GM19452 (cell line): ENCODE measurements at regions not wholly inside any gene's neighbourhood (a gene's known extent, or its start where the extent isn't known, plus 50 kb on each side); places are given as distances from the start of the nearest gene placed in this dataset.
"Not testable (repeated sequence)": the region's sequence is repeated elsewhere in the genome, so short reads cannot be mapped to it uniquely, and the experiment has no call there.

Source experiments
- ATAC-seq: cut with Tn5 transposase; IDR thresholded peaks from one replicate; pipeline ENCODE4 v1.9.1; 2021; ENCODE audit not compliant: unreplicated experiment

DNA sequence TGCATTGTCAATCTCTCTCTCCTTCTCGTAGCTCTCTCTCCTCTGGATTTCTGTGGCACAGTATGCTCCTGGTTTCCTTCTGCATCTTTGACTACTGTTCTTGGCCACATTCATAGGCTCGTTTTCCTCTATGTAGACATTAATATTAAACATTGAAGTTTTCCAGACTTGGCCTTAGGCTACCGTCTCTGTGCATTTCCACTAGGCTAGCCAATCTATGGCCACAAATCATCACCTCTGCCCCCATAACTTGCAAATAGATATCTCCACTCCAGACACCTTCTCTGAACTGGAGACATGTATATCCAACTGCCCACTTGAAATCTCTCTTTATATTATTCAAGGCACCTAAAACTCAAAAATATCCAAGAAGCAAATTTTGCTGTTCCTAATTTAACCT lies 768.5 kb downstream of the TSN start:
- no peak for ATAC-seq

DNA sequence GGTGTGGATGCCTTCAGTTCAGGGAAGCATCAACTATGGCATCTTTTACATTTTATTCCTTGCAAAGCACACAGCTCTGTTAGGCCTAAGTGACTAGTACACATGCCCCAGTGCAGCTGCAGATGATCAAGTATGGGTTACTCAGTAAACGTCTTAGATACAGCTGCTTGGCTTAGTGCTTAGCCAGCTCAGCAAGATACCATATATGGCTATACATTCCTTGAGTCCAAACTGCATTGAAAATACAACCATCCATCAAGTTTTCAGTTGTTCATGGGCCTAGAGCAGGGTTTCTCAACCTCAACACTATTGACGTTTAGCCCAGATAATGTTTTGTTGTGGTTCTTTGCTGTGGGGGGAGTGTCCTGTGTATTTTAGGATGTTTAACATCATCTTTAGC lies 769.9 kb downstream of the TSN start:
- ATAC-seq = no peak

DNA sequence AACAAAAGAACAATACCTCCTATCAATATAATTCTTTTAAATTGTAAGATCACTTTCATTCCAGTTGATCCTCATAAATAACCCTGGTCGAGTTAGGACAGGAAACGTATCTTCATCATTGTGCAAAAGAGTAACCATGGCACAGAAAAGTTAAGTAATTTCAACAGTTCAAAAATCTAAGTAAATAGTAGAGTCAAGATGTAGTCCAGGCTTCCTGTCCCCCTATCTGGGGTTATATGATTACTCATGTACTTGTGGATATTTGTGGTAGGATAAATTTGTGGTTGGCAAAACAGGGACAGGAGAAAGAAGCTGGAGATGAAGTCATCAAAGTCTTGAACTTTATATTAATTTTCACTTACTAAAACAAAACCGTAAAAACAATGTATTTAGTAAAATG lies 772.6 kb downstream of the TSN start:
- ATAC-seq = no peak

DNA sequence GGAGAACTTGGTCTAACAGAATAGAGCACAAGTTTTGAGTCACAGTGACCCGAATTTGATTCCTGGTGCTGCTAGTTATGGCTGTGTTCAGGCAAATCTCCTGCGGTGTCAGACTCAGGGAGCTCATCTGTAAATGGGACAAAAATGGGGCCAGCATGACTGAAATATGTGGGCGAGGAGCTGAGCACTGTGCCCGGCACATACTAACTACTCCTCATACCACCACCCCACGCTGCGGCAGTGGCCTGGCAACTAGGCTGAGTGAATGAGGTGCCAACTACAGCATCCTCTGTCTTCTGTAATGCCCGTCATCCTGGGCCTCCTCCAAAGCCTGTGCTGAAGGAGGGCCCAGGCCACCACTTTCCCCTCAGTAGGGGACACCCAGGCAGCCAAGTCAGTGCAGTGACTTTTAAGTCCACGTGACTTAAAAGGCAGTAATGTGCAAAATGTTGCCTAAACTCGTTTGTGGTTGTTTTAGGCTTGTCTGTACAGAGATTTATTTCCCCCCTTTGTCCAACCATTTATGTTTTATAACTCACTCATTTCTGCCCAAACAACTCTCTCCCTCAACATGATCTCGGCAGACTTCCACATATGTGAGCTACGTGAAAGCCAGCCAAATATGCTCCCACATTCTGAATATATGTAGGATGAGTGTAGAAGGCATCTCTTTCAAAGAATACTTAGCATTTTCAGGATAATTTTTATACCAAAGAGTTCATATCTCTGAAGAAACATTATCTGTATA lies 773.7 kb downstream of the TSN start:
- ATAC-seq = no peak

DNA sequence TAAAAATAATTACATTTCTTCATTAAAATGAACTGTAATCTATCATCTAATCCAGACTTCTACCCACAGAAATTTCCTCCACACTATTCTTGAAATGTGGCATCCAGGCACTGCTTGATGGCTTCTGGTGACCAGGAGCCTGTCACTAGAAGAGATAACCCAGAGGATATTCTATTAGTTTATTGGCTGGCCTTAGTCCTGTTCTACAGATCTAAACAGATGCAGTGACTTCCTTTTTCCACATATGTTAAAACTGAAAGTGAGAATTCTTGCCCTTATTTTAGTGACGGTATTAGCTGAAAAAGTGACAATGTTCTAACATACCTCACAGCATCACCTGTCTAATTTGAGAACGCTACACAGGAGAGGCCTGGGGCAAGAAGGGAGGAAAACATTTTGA lies 775.4 kb downstream of the TSN start:
- ATAC-seq = no peak

DNA sequence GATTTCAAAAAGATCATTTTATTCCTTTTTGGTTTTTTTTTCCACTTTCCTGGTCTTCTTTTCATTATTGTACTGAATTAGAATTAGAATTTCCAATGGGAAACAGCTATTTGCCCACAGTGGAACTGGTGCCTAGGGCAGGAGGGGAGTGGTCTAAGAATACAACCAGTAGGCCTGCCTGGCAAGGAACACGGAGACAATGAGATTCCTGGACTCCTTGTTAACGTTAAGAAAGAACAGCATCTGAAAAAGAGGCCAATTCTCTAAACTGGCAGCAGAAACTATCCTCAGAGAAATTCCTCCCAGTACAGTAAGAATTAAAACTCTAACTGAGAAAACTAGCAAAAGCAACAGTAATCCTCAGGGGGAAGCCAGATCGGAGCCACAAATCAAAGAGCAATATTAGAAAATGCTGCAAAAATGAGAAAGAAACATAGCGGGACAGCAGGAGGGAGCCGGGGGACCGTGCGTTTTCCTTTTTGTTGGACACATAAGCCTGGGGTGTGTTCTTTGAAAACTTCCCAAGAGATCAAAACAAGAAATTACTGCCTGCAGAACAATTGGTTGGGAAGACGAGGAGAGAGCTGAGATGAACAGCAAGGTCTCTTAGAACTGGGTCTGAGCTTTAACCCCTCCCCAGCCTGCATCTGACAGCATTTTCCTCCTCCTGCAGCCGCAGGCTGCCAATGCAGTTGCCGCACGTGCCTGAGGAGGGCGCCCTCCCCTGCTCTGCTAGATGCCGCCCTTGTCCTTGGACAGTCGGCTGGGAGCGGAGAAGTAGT lies 776.0 kb downstream of the TSN start:
- ATAC-seq = no peak

DNA sequence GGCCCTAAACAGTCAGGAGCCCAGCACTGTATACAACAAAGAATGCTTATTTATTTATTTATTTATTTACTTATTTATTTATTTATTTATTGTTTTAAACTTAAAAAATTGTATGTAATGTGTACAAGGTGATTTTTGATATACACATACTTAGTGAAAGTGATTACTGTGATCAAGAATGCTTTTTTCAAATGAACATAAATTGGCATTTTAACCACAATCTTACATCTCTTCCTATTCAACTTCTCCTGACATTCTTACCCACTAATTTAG lies 776.6 kb downstream of the TSN start:
- ATAC-seq = no peak

DNA sequence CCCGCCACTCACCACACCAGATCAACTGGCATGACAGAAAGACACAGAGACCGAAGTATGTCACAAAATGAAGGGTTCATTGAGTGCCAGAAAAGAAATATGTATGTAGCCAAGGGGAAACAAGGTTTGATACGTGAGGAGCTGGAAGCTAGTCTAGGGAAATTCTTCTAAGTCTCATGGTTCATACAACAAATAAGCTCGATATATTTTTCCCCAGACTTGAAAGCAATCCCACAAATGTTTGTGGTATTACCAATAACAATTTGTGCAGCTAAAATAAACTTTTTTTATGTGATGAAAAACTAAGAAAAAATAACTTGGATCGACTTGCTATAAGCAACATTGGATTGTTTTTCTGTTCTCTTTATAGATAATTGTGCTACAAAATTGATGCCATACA lies 777.0 kb downstream of the TSN start:
- ATAC-seq = no peak

DNA sequence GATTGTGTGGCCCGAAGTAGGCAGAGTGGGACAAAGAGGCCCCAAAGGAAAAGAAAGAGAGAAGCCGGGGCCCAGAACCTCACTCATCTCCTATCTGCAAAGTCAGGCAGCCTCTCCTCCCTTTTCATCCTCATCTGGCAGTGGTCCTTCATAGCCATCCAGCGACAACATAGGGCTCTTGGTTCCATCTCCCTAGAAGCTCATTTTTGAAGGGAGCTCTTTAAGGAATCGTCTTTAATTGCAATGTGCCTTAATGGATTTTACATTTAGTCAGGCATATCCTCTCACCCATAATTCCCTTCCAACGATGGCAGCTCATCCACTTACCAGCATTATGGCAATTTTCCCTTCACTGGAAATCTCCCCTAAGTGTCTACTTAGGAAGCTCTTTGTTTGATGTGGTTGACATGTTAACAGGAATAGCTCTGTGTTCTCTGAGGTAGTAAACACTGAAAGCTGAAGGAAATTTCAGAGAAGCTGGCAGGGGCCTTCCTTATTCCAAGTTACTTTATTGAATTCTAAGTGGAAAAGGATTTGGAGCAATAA lies 780.6 kb downstream of the TSN start:
- ATAC-seq = no peak

DNA sequence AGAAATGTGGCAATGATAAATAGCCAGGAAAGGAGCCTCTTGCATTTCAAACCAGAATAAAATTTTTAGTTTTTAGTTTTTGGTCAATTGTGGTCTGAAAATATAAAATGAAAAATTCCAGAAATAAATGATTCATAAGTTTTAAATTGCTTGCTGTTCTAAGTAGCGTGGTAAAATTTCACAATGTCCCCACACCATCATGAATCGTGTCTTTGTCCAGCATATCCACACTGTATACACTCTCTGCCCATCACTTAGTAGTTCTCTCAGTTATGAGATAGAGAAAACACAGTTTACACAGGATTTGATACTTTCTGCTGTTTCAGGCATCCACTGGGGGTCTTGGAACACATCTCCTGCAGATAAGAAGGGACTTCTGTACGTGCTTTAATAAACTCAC lies 783.9 kb downstream of the TSN start:
- ATAC-seq = no peak

DNA sequence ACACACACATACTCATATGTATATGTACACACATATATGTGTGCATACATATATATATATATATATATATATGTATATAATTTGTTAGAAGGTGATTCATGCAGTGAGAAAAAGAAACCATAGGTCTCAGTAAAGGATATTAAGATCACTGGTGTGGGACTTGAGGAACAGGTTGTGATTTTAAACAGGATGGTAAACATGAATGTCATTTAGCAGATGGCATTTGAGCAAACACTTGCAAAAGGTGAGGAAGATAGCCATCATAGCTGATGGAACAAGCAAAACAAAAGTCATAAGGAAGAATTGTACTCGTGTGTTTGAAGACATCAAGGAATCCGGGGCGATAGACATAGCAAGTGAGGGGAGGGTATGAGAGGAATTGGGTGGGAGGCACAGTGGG lies 784.5 kb downstream of the TSN start:
- no peak for ATAC-seq

DNA sequence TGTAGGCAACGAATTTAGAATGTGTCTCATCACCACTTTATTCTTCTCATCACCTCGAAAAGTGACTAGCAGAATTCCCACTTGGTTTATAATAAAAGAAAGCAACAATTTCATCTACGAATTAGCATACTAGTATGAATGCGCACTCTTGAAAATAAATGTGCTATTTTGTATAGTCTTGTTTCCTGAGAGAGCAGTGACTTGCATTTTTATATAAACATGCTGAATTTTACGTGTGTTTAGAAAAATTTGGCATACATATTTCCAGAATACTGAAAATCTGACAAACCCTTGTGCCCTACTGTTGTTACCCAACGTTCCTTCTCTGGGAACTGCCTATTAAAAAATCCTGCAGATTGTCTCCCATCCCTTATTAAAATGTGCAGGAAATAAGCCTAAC lies 786.8 kb downstream of the TSN start:
- ATAC-seq = no peak

DNA sequence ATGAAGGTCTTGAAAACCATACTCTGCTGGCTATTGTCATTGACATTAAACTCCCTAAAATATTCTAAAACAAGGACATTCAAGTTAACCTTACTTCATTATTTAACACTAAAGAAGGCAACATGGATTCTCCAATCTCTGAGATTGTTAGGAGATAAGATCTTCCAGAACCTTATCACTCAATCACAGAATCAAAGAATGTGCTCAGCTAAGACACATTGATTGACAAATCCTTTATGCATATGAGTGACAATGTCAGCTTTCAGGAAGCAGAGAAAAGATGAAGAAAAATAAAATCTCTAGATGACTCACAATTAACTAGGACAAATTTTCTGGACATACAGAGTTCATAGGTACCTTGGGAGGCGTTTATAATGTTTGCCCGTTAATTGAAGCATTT lies 787.2 kb downstream of the TSN start:
- no peak for ATAC-seq

DNA sequence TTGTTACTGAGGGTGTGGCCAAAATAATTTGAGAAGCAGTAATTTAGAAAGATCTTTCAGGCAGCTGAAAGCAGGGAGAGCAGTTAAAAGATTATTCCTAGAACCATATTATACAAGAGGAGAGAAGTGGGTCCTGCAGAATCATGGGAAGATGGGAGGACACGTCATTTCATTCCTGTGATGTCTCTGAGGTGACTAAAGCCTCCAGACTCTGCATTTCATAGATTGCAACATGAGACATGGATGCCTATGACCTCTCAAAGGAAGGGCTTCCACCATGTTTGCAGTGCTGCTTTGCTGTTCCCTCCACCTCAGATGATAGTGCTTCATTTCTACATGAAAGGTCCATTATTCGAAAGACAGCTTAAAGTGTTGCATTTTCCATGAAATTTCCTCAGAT lies 788.4 kb downstream of the TSN start:
- no peak for ATAC-seq

DNA sequence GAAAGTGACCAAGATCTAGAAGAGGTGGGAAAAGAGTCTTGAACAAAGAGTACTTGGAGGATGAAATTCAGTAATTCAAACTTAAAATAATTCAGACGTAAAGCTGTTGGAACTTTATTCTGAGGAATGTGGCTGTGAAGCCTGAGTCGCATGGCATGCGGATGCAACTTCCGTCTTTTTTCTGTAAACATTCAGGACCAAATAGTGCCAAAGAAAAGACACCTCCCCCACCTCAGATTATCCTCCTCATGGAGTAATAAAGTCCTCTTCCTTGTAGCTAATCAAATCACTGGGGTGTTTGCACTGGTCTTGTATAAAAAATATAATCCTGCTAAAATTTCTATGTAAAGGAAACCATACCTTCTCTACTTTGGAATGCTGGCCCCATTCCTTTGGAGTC lies 790.4 kb downstream of the TSN start:
- ATAC-seq = no peak

DNA sequence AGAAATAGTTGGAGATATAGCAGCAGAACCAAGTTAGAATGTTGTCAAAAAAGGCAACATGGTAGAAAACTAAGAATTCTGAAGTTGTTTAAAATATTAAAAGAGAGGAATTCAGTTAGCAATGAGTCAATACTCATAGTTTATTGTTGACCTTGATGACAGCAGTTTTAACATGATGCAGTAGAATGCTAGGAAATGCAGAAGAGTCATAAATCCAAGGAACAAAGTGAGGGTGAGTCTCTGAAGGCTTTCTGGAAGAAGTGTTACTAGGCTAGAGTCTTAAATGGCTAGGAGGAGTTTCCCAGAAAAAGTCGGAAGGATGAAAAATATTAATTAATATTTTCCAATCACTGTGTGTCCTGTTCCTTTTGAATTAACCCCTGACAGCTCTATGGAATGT lies 807.3 kb downstream of the TSN start:
- no peak for ATAC-seq

DNA sequence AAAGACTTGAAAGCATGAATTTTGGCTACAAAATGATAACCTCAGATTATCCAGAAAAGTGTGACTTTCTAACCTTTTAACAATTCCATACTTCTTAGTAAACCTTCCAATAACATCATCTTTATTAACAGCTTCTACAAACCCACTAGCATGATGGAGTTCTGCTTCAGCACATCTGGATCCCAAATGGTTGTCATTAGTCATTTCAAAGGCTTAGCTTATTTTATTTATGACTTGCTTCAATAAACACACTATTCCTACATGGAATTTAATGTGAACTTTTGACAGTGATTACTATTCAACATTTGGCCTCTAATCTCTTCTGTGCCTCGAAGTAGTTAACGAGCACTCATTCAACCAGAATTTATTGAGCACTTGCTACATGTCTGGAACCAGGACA lies 808.3 kb downstream of the TSN start:
- ATAC-seq = no peak

DNA sequence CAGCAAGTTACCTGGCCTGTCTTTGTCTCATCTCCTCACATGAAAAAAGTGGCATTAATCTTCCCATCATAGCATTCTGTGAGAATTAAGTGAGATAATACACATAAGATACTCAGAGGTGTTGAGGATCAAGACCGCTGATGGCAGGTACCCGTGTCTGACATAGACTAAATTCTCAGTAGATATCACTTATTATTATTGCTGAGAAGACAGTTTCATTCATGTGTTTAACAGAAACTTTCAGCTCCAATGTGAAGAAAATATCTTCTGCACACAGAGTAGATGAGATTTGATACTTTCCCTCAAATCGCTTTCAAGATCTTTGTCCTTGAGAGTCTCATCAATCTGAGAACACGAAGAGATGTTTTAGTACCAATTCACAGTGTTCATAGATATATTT lies 809.4 kb downstream of the TSN start:
- ATAC-seq = no peak

DNA sequence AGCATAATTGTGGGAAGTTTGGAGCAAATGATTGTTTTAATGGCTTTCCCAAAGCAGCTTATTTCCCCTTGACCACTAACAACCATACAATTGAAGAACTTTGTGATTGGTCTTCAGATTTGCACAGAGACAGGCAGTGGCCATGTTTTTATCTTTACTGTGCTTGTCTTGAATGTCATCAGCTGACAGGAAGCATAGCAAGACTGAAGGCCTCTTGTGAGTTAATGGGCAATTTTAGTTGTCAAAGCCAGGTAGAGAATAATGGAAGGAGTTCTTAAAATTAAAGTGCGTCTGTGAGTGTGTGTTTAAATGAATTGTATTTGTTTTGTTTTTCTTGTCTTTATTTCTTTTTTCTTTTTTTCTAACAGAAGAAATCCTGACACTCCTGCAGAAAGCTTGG lies 809.9 kb downstream of the TSN start:
- ATAC-seq = no peak

DNA sequence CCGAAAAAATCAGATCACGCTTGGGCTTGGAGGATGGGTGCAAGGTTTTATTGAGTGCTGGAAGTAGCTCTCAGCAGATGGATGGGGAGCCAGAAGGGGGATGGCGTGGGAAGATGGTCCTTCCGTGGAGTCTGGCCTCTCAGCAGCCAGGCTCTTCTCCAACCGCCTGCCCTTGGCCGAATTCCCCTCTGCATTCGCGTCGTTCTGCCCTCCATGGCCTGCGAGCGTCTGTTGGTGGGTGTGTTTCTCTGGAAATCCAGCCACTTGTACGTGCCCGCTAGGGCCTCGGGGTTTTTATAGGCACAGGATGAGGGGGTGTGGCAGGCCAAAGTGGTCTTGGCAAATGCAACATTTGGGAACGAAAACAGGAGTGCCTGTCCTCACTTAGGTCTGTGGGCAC lies 815.2 kb downstream of the TSN start:
- ATAC-seq = no peak

DNA sequence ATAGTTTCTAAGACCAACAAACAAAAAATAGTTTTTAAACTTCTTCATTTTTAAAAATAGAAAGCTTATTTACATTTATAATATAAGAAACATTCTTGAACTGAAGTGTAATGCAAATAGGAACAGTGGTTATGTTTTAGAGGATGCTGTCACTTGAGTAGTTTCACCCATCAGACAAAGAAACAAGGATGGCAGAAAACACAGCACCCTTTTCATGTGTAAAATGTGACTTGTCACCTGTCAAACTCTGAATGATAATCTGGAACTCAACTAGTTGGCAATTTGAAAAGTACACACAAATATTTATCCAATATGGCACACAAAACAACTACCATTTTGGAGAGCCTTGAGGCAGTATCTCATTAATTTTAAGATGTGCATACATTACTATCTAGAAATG lies 816.0 kb downstream of the TSN start:
- not testable (repeated sequence) for ATAC-seq

DNA sequence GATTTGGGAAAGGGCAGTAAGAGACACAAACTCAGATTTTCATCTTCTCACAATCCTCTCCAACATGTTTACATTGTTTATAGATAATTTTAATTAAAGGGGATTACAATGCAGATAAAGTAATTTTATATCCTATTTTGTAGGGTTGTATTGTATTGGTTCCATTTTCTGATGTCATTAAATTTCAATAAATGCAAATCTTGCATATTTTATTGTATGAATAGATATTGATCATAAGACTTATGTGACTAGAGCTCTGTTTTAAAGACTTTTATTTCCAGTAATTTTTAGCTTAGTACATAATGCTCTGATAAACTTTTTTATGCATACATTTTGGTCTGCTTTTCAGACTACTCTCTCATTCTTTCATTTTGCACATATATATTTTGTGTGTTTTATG lies 819.6 kb downstream of the TSN start:
- ATAC-seq = no peak
